Neuron (in vitro differentiated cells): ENCODE measurements at regions not wholly inside any gene's neighbourhood (a gene's known extent, or its start where the extent isn't known, plus 50 kb on each side); places are given as distances from the start of the nearest gene placed in this dataset.
"Not testable (repeated sequence)": the region's sequence is repeated elsewhere in the genome, so short reads cannot be mapped to it uniquely, and the experiment has no call there.

Experiments used
- H2AFZ ChIP-seq: one replicate; pipeline ENCODE4 v1.6.1; 2013; ENCODE audit warnings: low read depth, mild to moderate bottlenecking, inconsistent platforms, low read length, moderate library complexity
- H3K27me3 ChIP-seq: one replicate; pipeline ENCODE4 v1.6.1; 2013; ENCODE audit warnings: low read length; ENCODE audit not compliant: insufficient read depth
- H3K36me3 ChIP-seq: one replicate; pipeline ENCODE4 v1.6.1; 2013; ENCODE audit warnings: low read length; ENCODE audit not compliant: insufficient read depth
- H3K4me1 ChIP-seq: one replicate; pipeline ENCODE4 v1.6.1; 2013; ENCODE audit warnings: low read length; ENCODE audit not compliant: insufficient read depth
- H3K4me3 ChIP-seq: 2 replicates; pipeline ENCODE4 v1.5.1; 2013; ENCODE audit warnings: mild to moderate bottlenecking, low read length, moderate library complexity
- H3K9me3 ChIP-seq: one replicate; pipeline ENCODE4 v1.6.1; 2013; ENCODE audit warnings: low read length

DNA sequence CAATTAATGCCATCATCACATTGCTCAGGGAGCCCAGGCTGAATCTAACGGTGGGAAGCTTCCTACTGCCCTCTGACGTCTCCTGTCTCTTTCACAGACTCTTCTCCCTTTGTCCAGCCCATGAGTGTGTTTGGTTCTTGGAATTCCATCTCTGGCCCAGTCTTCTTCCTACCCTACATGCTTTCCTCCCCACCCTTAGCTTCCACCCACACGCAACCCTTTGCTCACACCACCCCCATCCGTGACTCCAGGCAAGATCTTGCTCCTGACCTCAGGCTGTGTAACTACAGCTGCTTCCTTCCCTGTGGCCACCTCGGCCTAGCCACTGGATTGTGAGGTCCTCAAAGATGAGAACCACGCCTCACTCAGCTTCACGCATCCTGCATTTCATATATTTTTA, 72.3 kb upstream of the THBS1 start:
- Histone ChIP-seq H3K4me1 (no peaks in the 10 kb centered on the region), H3K36me3 (no peaks in the 10 kb centered on the region), H3K9me3 (no peaks in the 10 kb centered on the region), H3K27me3 (peaks cover 3% of the 10 kb centered on the region), H2AFZ (no peak overlapping the region), H3K4me3 (no peak overlapping the region)

DNA sequence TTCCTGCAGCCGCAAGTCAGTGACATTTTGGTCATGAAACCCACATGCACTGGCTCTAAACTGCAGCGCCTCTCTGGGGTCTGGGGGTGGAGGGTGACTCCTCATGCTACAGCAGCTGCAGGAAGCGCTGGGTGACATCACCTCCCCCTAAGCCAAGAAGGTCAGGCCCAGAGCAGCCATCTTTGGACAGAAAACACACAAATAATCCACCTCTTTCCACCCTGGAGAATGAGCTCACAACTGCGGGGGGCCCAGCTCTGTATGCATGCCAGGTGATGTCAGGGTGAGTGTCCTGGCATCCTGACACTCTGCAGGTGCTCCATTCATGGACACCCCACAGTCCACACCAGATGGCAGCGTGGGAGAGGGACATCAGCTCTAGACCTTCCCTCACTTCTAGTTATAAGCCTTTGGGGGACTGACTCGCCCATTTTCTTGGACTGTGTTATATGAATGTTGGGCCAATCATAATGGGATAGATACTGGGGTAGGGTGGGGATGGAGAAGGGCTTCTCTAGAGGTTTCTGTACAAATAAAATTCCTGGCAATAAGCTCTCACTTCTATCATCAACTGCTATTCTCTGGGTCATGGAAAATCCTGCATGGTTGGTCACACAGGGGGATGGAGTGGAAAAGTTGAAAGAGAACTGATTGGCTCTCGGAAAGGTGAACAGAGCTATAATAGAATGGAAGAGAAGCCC, 70.7 kb upstream of the THBS1 start:
- no peaks in the 10 kb centered on the region for H3K36me3 ChIP-seq
- H2AFZ ChIP-seq = no peak overlapping the region
- H3K27me3 ChIP-seq = peaks cover 3% of the 10 kb centered on the region
- H3K4me1 ChIP-seq = no peaks in the 10 kb centered on the region
- H3K9me3 ChIP-seq = no peaks in the 10 kb centered on the region
- no peak overlapping the region for H3K4me3 ChIP-seq

DNA sequence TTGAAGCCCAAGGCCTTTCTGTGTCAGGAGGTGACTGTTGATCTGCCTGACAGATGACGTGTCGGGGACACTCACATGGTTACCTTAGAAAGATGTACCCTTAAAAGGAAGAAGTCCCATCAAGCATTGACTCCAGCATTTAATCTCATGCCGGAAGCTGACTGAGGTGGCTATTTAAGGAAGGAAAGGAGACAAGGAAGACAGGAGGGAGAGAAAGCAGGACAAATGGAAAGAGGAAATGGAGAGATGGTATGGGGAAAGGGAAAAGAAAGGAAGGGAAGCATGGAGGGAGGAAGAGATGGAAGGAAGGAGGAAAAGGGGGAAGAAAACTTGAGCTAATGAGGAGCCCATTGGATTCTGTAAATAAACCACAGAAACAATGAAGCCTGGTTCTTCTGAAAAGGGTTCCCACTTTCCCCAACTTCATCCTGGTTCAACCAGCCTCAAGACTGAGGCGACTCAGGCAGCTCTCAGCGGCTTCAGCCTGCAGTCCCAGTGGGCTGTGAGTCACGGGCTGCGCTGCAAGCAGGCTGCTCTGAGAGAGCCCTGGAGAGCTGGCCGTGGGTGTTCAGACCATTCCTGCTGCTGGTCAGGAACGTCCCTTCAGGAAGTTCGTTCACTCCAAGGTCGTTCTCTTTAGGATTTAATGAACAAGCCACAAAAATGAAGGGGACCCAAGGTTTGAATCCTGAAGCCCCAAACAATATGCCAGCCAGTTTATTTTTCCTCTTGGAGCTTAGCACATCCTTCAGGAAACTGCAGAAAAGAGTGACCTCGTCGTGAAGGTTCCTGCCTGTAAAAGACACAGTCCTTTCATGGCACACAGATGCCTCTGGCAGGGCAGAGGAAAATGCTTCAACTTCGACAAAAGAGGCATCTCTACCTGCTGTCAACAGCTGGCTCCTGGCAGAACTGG, 69.6 kb upstream of the THBS1 start:
- Histone ChIP-seq H2AFZ (no peak overlapping the region), H3K4me3 (no peak overlapping the region), H3K9me3 (no peaks in the 10 kb centered on the region), H3K27me3 (peaks cover 3% of the 10 kb centered on the region), H3K4me1 (no peaks in the 10 kb centered on the region), H3K36me3 (no peaks in the 10 kb centered on the region)

DNA sequence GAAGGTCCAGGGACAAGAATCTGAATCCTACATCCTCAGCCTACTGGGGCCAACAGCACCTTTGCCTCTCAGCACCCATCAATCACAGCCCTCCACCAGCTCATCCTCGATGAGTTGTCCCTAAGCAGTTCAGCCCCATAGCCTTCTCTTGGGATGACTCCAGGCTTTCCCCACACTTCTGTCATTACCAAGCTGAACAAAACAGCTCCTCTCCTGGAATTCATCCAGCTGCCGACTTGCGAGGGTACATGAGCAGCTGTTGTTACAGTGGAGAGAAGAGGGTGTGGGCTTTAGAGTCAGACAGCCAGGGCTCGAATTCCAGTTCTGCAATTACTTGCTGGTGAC, 69.0 kb upstream of the THBS1 start:
- H3K4me1 ChIP-seq = no peaks in the 10 kb centered on the region
- no peaks in the 10 kb centered on the region for H3K36me3 ChIP-seq
- H3K9me3 ChIP-seq = no peaks in the 10 kb centered on the region
- H2AFZ ChIP-seq = no peak overlapping the region
- H3K27me3 ChIP-seq = peaks cover 3% of the 10 kb centered on the region
- H3K4me3 ChIP-seq = no peak overlapping the region

DNA sequence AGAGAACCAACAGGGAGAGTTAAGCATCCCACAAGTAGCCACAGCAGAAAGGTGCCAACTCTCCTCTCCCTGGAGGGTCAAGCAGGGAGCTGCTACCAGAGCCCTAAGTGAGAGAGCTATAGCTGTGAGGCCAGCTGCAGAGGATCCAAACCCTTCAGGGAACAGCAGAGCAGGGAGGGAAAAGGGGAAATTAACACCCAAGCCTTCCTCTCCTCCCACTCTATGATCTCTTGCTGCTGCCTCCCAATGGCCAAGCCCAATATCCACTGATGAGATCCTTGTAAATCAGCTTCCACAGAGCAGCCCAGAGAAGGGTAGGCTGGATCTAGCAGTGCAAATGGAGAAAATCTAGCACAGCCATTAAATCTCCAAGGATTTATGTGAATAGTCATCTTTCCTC, 68.2 kb upstream of the THBS1 start:
- peaks cover 3% of the 10 kb centered on the region for H3K27me3 ChIP-seq
- H3K9me3 ChIP-seq = no peaks in the 10 kb centered on the region
- no peak overlapping the region for H3K4me3 ChIP-seq
- no peaks in the 10 kb centered on the region for H3K4me1 ChIP-seq
- no peaks in the 10 kb centered on the region for H3K36me3 ChIP-seq
- no peak overlapping the region for H2AFZ ChIP-seq

DNA sequence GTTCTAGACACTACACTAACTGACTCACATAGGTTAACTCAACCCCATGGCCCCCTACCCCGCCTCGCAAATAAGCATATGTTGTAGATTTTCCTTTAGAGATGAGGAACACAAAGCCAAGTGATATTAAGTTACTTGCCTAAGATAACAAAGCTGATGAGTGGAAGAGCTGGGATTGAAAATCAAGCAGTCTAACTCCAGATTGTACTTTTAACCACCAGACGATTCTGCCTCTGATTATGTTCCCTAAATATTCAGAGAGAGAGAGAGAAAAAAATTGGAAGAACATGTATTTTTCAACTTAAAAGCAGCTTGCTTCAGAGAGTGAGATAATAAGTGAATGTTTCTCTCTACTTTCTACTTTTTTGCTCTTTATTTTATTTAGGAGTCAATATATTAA, 66.9 kb upstream of the THBS1 start:
- Histone ChIP-seq H3K36me3 (no peaks in the 10 kb centered on the region), H3K9me3 (no peaks in the 10 kb centered on the region), H3K4me1 (no peaks in the 10 kb centered on the region), H2AFZ (no peak overlapping the region), H3K4me3 (no peak overlapping the region), H3K27me3 (peaks cover 3% of the 10 kb centered on the region)

DNA sequence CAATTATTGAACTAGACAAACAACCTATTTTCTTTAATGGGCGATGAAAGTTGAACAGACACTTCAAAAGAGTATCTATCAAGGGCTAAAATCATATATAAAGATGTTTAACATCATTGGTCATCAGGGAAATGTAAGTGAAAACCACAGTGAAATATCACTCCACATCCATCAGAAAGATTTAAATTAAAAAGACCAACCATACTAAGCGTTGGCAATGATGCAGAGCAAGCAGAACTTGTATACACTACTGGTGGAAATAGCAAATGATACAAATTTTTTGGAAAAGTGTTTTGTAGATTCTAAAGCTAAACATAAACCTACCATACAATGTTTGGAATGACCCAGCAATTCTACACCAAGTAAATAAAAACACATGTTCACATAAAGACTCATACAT, 65.9 kb upstream of the THBS1 start:
- no peaks in the 10 kb centered on the region for H3K36me3 ChIP-seq
- no peaks in the 10 kb centered on the region for H3K4me1 ChIP-seq
- peaks cover 3% of the 10 kb centered on the region for H3K27me3 ChIP-seq
- no peaks in the 10 kb centered on the region for H3K9me3 ChIP-seq
- H2AFZ ChIP-seq = no peak overlapping the region
- no peak overlapping the region for H3K4me3 ChIP-seq

DNA sequence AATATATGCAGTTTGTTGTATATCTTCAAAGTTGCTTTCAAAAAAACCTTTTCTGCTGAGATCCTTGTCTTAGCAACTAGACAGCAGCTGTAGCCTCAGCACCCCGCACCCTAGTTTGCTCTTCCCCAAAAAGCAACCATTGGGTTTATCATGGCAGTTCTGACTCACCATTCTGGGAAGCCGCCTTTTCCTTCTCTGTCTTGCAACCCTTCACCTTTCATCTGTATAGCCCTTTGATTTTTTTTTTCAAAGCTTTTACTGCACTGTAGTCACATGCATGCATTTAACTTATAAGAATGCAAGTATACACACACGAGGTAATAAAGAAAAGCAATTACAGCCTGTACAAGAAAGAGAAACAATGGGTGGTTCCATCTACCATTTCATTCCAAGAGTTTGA, 65.1 kb upstream of the THBS1 start:
- no peaks in the 10 kb centered on the region for H3K4me1 ChIP-seq
- no peak overlapping the region for H3K4me3 ChIP-seq
- no peaks in the 10 kb centered on the region for H3K36me3 ChIP-seq
- no peak overlapping the region for H2AFZ ChIP-seq
- H3K9me3 ChIP-seq = no peaks in the 10 kb centered on the region
- peaks cover 3% of the 10 kb centered on the region for H3K27me3 ChIP-seq

DNA sequence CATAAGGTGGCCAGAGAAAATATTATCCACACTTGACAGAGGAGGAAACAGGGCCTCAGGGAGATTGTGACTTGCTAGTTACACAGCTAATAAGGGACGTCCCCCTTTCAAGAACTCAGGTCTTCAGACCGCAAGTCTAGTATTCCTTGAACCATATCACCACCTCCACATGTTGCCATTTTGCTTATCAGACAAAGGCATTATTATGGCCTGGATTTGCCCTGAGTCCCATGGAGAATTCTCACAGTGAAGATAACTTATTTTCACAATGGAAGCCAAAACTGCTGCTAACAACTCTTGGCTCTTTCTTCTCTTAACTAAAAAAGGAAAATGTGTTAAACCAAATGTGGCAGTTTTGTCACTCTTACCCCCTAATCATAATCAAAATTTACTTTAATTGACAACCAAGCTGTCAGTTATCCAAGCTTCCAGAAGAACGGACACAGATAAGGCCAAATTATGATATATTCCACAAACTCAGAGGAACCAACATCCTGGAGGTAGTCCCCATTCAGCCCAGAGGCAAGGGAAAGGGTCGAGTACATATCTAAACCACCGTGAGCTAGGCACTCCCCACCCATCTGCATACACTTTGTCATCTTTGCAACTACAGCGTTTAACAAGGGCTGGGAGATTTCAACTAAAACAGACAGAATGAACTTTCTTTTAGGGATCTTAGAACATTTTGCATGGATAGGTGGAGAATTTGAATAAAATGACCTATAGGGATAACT, 63.6 kb upstream of the THBS1 start:
- Histone ChIP-seq H3K9me3 (no peaks in the 10 kb centered on the region), H3K4me1 (no peaks in the 10 kb centered on the region), H3K27me3 (no peaks in the 10 kb centered on the region), H3K36me3 (no peaks in the 10 kb centered on the region), H2AFZ (no peak overlapping the region), H3K4me3 (no peak overlapping the region)

DNA sequence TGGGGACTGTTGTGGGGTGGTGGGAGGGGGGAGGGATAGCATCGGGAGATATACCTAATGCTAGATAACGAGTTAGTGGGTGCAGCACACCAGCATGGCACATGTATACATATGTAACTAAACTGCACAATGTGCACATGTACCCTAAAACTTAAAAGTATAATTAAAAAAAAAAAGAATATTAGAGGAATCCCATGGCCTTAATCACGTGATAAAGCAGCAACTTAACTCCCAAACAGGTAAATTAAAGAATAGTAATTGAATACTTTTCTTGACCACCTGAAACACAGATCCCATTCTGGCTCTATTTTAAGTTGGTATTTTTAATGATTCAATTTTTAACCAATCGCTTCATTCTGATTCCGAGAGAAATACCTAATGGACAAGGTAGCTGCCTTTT, 56.9 kb upstream of the THBS1 start:
- H3K9me3 ChIP-seq, H3K4me1 ChIP-seq, H3K4me3 ChIP-seq, H3K27me3 ChIP-seq, H2AFZ ChIP-seq, H3K36me3 ChIP-seq: not testable (repeated sequence)

DNA sequence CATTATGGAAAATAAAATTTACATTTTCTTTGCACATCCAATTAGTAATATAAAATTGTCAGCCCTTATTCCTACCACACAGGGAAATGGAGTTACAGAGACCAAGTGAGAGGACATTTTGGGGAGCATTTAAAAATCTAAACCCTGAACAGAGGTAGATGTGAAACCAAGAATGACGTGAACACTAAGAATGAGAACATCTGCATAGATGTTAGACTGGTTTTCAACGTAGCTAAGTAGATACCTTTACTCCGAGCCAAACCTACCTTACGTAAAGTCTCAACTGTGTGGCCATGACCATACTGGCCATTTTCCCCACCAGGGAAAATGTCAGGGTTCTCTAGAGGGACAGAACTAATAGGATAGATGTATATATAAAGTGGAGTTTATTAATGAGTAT, 51.4 kb upstream of the THBS1 start:
- Histone ChIP-seq H2AFZ (no peak overlapping the region), H3K4me3 (no peak overlapping the region), H3K27me3 (no peaks in the 10 kb centered on the region)

DNA sequence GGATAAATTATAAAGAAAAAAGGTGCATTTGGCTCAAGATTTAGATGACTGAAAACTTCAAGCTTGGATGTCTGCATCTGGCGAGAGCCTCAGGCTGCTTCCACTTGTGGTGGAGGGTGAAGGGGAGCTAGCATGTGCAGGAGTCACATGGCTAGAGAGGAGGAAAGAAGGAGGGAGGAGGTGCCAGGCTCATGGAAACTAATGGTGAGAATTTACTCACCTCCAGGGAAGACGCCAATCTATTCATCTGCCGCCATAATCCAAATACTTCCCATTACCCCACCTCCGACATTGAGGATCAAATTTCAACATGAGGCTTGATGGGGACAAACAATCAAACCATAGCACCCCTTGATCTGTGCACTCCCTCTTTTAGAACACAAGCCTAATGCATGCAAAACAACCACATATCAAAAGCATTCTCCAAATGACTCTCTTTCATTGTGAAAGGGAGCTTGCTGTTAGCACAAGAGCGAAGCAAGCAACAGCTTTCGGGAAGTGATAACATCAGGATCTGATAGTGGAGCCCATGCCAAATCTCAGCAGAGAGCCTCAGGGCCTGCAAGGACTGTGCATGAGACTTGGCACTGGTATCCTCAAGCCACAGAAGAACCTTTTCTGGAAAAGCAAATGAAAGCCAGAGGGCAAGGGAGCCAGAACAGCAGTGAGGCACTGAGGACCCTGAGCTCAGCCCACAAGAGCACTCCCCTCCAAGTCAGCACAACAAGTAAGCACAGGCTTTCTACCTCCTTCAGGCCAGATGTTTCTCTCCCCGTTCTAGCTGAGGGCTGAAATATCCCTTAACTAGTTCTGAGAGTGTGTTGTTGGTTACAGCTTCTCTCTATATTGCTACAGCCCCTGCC, 50.2 kb upstream of the THBS1 start:
- H3K4me3 ChIP-seq = no peak overlapping the region
- no peaks in the 10 kb centered on the region for H3K4me1 ChIP-seq
- H2AFZ ChIP-seq = no peak overlapping the region
- no peaks in the 10 kb centered on the region for H3K9me3 ChIP-seq
- no peaks in the 10 kb centered on the region for H3K27me3 ChIP-seq
- H3K36me3 ChIP-seq = no peaks in the 10 kb centered on the region

More for the DNA sequence above, 51.4 kb upstream of the THBS1 start:
- no peaks in the 10 kb centered on the region for H3K36me3 ChIP-seq
- no peaks in the 10 kb centered on the region for H3K9me3 ChIP-seq
- H3K4me1 ChIP-seq = no peaks in the 10 kb centered on the region
